Panc1 (cell line): ENCODE measurements at regions not wholly inside any gene's neighbourhood (a gene's known extent, or its start where the extent isn't known, plus 50 kb on each side); places are given as distances from the start of the nearest gene placed in this dataset.

Experiments used
- ATAC-seq: fragments of 200-7000 bp; cut with Tn5 transposase; 2 replicates; pipeline ENCODE4 v1.9.1; 2020; ENCODE audit warnings: mild to moderate bottlenecking, moderate library complexity
- BruUV-seq: library from RNA; stranded (reverse); fragments of 400-500 nt; replicated peaks from 2 replicates; lab custom pipeline; 2021; lab: Mats Ljungman, UMichigan
- CTCF ChIA-PET: fragments of 300-600 bp; sonication (Branson Sonifier 250); formaldehyde crosslinking; loops from one replicate; lab custom pipeline; 2022; ENCODE audit warnings: antibody characterized with exemption; lab: Charles Lee
- POLR2A ChIA-PET: fragments of 300-600 bp; sonication (Branson Sonifier 250); formaldehyde crosslinking; loops from one replicate; lab custom pipeline; 2022; ENCODE audit warnings: antibody characterized with exemption; lab: Charles Lee
- DNase-seq: peaks from one replicate; pipeline ENCODE4 v3.0.0-alpha.2; 2010; ENCODE audit warnings: low read depth, low spot score
- H3K27ac ChIP-seq: 2 replicates; pipeline ENCODE4 v1.5.1; 2011; ENCODE audit warnings: mild to moderate bottlenecking, low read length, inconsistent platforms
- H3K27me3 ChIP-seq: fragments of 200-500 bp; sonication (Bioruptor generic); 2 replicates; pipeline ENCODE4 v1.6.0; 2014; ENCODE audit warnings: low read length, inconsistent platforms; ENCODE audit not compliant: control insufficient read depth, insufficient read depth
- H3K36me3 ChIP-seq: fragments of 200-500 bp; sonication (Bioruptor generic); 2 replicates; pipeline ENCODE4 v1.5.1; 2014; ENCODE audit warnings: inconsistent platforms, mild to moderate bottlenecking, low read length, moderate library complexity; ENCODE audit not compliant: control insufficient read depth, insufficient read depth
- H3K4me1 ChIP-seq: 2 replicates; pipeline ENCODE4 v1.5.1; 2011; ENCODE audit warnings: inconsistent platforms, mild to moderate bottlenecking, low read length, moderate library complexity; ENCODE audit not compliant: control insufficient read depth, insufficient read depth
- H3K4me3 ChIP-seq, 2 experiments: 2 replicates each; pipeline ENCODE4 v1.5.1; 2011 to 2012; ENCODE audit warnings: low read depth in 2 of 2, low read length in 2 of 2, mild to moderate bottlenecking in 2 of 2, inconsistent platforms in 1 of 2, moderate library complexity in 1 of 2
- H3K9me3 ChIP-seq: fragments of 200-500 bp; sonication (Bioruptor generic); 2 replicates; pipeline ENCODE4 v1.5.1; 2014; ENCODE audit warnings: low read depth, mild to moderate bottlenecking, inconsistent platforms, low read length, moderate library complexity; ENCODE audit not compliant: control insufficient read depth, insufficient read depth
- CTCF ChIP-seq: fragments of 450-650 bp; IDR thresholded peaks from 2 replicates; pipeline ENCODE4 v1.5.1; 2017; ENCODE audit warnings: mild to moderate bottlenecking
- POLR2AphosphoS5 ChIP-seq: IDR thresholded peaks from 2 replicates; pipeline ENCODE4 v1.6.1; 2012; ENCODE audit warnings: mild to moderate bottlenecking, low read depth, low read length, moderate library complexity
- SIN3A ChIP-seq: IDR thresholded peaks from 2 replicates; pipeline ENCODE4 v1.6.1; 2012; ENCODE audit warnings: low read depth, mild to moderate bottlenecking, low read length, moderate library complexity, borderline replicate concordance; ENCODE audit not compliant: insufficient read depth
- TCF7L2 ChIP-seq: IDR thresholded peaks from 2 replicates; pipeline ENCODE4 v1.6.1; 2011; ENCODE audit warnings: mild to moderate bottlenecking, low read depth, low read length, inconsistent platforms
- in situ Hi-C: cut with HindIII; loops from 2 replicates; pipeline ENCODE4 v1.10.0; 2016; ENCODE audit warnings: low sequenced_read_pairs, low pct_unique_long_range_greater_than_20kb
- intact Hi-C: fragments of 100-400 bp; cut with micrococcal nuclease; formaldehyde crosslinking; loops from one replicate; pipeline ENCODE4 v1.10.0; 2022; ENCODE audit not compliant: unreplicated experiment
- TF ChIP-seq, protein P1 (sequence below), 2 experiments: IDR thresholded peaks; 2 replicates each; pipeline ENCODE4 v1.6.1; 2011 to 2012; ENCODE audit warnings: low read depth in 2 of 2, control low read depth in 1 of 2, low read length in 1 of 2, mild to moderate bottlenecking in 1 of 2, moderate library complexity in 1 of 2; ENCODE audit not compliant: insufficient read depth in 1 of 2

GRCh38 chr12:83378186-83378727 is 691.6 kb downstream of the TMTC2 start:
- H3K4me1 ChIP-seq = no peaks in the 10 kb centered on the region
- no peaks in the 10 kb centered on the region for H3K27me3 ChIP-seq
- no TSS peak for BruUV-seq
- intact Hi-C loops (no loop called here), in situ Hi-C loops (no loop called here)
- no peak for TF ChIP-seq SIN3A
- no peak for TF ChIP-seq CTCF
- TF ChIP-seq TCF7L2 = no peak
- no peak for TF ChIP-seq POLR2AphosphoS5
- TF ChIP-seq, protein P1, sequence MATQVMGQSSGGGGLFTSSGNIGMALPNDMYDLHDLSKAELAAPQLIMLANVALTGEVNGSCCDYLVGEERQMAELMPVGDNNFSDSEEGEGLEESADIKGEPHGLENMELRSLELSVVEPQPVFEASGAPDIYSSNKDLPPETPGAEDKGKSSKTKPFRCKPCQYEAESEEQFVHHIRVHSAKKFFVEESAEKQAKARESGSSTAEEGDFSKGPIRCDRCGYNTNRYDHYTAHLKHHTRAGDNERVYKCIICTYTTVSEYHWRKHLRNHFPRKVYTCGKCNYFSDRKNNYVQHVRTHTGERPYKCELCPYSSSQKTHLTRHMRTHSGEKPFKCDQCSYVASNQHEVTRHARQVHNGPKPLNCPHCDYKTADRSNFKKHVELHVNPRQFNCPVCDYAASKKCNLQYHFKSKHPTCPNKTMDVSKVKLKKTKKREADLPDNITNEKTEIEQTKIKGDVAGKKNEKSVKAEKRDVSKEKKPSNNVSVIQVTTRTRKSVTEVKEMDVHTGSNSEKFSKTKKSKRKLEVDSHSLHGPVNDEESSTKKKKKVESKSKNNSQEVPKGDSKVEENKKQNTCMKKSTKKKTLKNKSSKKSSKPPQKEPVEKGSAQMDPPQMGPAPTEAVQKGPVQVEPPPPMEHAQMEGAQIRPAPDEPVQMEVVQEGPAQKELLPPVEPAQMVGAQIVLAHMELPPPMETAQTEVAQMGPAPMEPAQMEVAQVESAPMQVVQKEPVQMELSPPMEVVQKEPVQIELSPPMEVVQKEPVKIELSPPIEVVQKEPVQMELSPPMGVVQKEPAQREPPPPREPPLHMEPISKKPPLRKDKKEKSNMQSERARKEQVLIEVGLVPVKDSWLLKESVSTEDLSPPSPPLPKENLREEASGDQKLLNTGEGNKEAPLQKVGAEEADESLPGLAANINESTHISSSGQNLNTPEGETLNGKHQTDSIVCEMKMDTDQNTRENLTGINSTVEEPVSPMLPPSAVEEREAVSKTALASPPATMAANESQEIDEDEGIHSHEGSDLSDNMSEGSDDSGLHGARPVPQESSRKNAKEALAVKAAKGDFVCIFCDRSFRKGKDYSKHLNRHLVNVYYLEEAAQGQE (IDR thresholded peaks at IDR 0.05; ENCODE audit: insufficient read depth in 1 of 2, low read depth in 2 of 2, low read length in 1 of 2) = no peak
- ChIA-PET CTCF (no interaction called here), POLR2A (no interaction called here)
- no peaks in the 10 kb centered on the region for H3K9me3 ChIP-seq
- no peak overlapping the region for H3K27ac ChIP-seq
- H3K36me3 ChIP-seq = no peaks in the 10 kb centered on the region
- ATAC-seq (no peak), DNase-seq (no peak)
- H3K4me3 ChIP-seq = no peak overlapping the region

DNA sequence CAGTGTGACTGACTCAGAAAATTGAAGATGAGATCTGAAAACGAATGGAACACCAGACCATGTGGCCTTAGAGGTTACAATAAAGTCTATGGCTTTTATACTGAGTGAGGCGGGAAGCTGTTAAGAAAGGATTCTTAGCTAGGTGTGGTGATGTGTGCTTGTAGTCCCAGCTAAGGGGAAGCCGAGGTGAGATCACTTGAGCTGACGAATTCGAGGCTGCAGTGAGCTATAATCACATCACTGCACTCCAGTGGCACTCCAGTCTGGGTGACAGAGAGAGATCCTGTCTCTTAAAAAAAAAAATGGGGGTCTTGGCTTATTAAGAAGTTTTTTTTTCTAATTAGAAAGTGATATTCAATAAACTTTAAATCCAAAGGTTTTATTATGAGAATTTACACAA is 678.6 kb downstream of the TMTC2 start:
- POLR2A ChIA-PET = no interaction called here
- CTCF ChIA-PET = no interaction called here
- in situ Hi-C loops = no loop called here
- DNase-seq (no peak), ATAC-seq (no peak)
- TF ChIP-seq CTCF (no peak), TCF7L2 (no peak), POLR2AphosphoS5 (no peak), SIN3A (no peak)
- TF ChIP-seq, protein P1 (IDR thresholded peaks at IDR 0.05; ENCODE audit: insufficient read depth in 1 of 2, low read depth in 2 of 2, low read length in 1 of 2) = no peak
- H3K36me3 ChIP-seq = no peaks in the 10 kb centered on the region
- H3K4me1 ChIP-seq = no peaks in the 10 kb centered on the region
- intact Hi-C loops = no loop called here
- no peak overlapping the region for H3K4me3 ChIP-seq
- peaks cover 2% of the 10 kb centered on the region; the same call in 1 of the 2 replicates for H3K9me3 ChIP-seq
- BruUV-seq = no TSS peak
- no peaks in the 10 kb centered on the region for H3K27me3 ChIP-seq
- H3K27ac ChIP-seq = no peak overlapping the region
